Neuronal stem cell (in vitro differentiated cells): ENCODE measurements at regions not wholly inside any gene's neighbourhood (a gene's known extent, or its start where the extent isn't known, plus 50 kb on each side); places are given as distances from the start of the nearest gene placed in this dataset.

Experiments used
- DNase-seq: peaks from one replicate; pipeline ENCODE4 v3.0.0-alpha.2; 2013; ENCODE audit warnings: low spot score
- H2AFZ ChIP-seq: one replicate; pipeline ENCODE4 v1.6.1; 2013; ENCODE audit warnings: mild to moderate bottlenecking, low read length, inconsistent platforms
- H2AK5ac ChIP-seq: 2 replicates; pipeline ENCODE4 v1.6.1; 2013; ENCODE audit warnings: low read depth, mild to moderate bottlenecking, inconsistent platforms, low read length, moderate library complexity, mixed read lengths
- H2BK120ac ChIP-seq: 2 replicates; pipeline ENCODE4 v1.6.1; 2013; ENCODE audit warnings: low read depth, mild to moderate bottlenecking, inconsistent platforms, low read length, moderate library complexity, mixed read lengths
- H2BK12ac ChIP-seq: one replicate; pipeline ENCODE4 v1.6.1; 2013; ENCODE audit warnings: low read length, inconsistent platforms
- H2BK15ac ChIP-seq: 2 replicates; pipeline ENCODE4 v1.6.1; 2013; ENCODE audit warnings: mild to moderate bottlenecking, low read length, inconsistent platforms, mixed read lengths
- H2BK5ac ChIP-seq: one replicate; pipeline ENCODE4 v1.6.1; 2013; ENCODE audit warnings: inconsistent platforms, mild to moderate bottlenecking, low read length, moderate library complexity
- H3K14ac ChIP-seq: one replicate; pipeline ENCODE4 v1.6.1; 2013; ENCODE audit warnings: low read length, inconsistent platforms
- H3K18ac ChIP-seq: 2 replicates; pipeline ENCODE4 v1.6.1; 2013; ENCODE audit warnings: low read length, inconsistent platforms
- H3K23ac ChIP-seq: 2 replicates; pipeline ENCODE4 v1.6.1; 2013; ENCODE audit warnings: low read depth, mild to moderate bottlenecking, mixed read lengths, low read length, inconsistent platforms; ENCODE audit not compliant: poor library complexity
- H3K27ac ChIP-seq: replicated peaks from 3 replicates; pipeline ENCODE4 v1.5.1; 2013; ENCODE audit warnings: low read length, inconsistent platforms
- H3K27me3 ChIP-seq, 3 experiments: 2 replicates each; pipeline ENCODE4 v1.6.1; 2013; ENCODE audit warnings: low read length in 3 of 3, mild to moderate bottlenecking in 2 of 3, inconsistent platforms in 1 of 3, low read depth in 1 of 3, mixed read lengths in 1 of 3, moderate library complexity in 1 of 3; ENCODE audit not compliant: control insufficient read depth in 3 of 3, insufficient read depth in 3 of 3
- H3K36me3 ChIP-seq, 2 donors: replicated peaks in 1 of 2; 2 replicates each; pipeline ENCODE4 v1.6.1; 2013; ENCODE audit warnings: low read length in 2 of 2; ENCODE audit not compliant: control insufficient read depth in 2 of 2, insufficient read depth in 2 of 2
- H3K4ac ChIP-seq: 2 replicates; pipeline ENCODE4 v1.6.1; 2013; ENCODE audit warnings: inconsistent platforms, mild to moderate bottlenecking, low read length, moderate library complexity
- H3K4me1 ChIP-seq, 2 donors: 1 replicate in 1 of 2; 2 replicates in 1 of 2; pipeline ENCODE4 v1.6.1; 2013; ENCODE audit warnings: low read length in 2 of 2, low read depth in 1 of 2; ENCODE audit not compliant: control insufficient read depth in 2 of 2, insufficient read depth in 1 of 2
- H3K4me2 ChIP-seq: one replicate; pipeline ENCODE4 v1.6.1; 2013; ENCODE audit warnings: mild to moderate bottlenecking, low read length, inconsistent platforms; ENCODE audit not compliant: insufficient read depth, poor library complexity, severe bottlenecking
- H3K4me3 ChIP-seq, 2 donors: 2 replicates each; pipeline ENCODE4 v1.5.1; 2013; ENCODE audit warnings: low read length in 2 of 2, mild to moderate bottlenecking in 2 of 2, inconsistent platforms in 1 of 2, moderate library complexity in 1 of 2
- H3K79me1 ChIP-seq: one replicate; pipeline ENCODE4 v1.6.1; 2013; ENCODE audit warnings: low read depth, mild to moderate bottlenecking, inconsistent platforms, low read length, moderate library complexity
- H3K9ac ChIP-seq: one replicate; pipeline ENCODE4 v1.6.1; 2013; ENCODE audit warnings: mild to moderate bottlenecking, low read depth, low read length, inconsistent platforms; ENCODE audit not compliant: poor library complexity
- H3K9me3 ChIP-seq, 2 donors: replicated peaks in 1 of 2; 2 replicates each; pipeline versions ENCODE3 to v1.6.1; 2013; ENCODE audit warnings: low read length in 2 of 2, mild to moderate bottlenecking in 2 of 2, inconsistent platforms in 1 of 2, low read depth in 1 of 2, mixed read lengths in 1 of 2, moderate library complexity in 1 of 2; ENCODE audit not compliant: control insufficient read depth in 2 of 2, insufficient read depth in 1 of 2
- H4K8ac ChIP-seq: one replicate; pipeline ENCODE4 v1.6.1; 2013; ENCODE audit warnings: low read depth, mild to moderate bottlenecking, inconsistent platforms, low read length, moderate library complexity
- H4K91ac ChIP-seq: one replicate; pipeline ENCODE4 v1.6.1; 2013; ENCODE audit warnings: low read length, low read depth, mild to moderate bottlenecking, inconsistent platforms; ENCODE audit not compliant: poor library complexity
- WGBS, 2 donors: extraction: QIAGEN DNeasy Blood & Tissue Kit; methylation state at CpG; one replicate each; pipeline ENCODE4 v1.1.7; 2013; ENCODE audit warnings: missing lambda C conversion rate in 2 of 2, mixed read lengths in 1 of 2; ENCODE audit not compliant: insufficient read length in 2 of 2, insufficient replicate concordance in 1 of 2; ENCODE audit errors: extremely low coverage in 2 of 2; 5-methylcytosine and 5-hydroxymethylcytosine counted together

DNA sequence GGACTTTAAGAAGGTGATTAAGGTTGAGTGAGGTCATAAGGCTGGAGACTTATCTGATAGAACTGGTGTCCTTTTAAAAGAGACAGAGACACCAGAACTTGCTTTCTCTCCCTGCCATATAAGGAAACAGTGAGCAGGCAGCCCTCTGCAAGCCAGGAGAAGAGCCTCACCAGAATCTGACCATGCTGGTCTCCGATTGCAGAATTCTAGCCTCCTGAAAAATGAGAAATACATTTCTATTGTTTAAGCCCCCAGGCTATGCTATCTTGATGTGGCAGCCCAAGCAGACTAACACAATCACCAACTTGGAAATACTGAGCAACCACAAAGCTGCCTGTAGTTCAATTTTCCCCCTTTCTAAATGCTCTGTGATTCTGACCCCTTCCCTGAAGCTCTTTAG is 161.4 kb upstream of the RARB start:
- Histone ChIP-seq H2BK120ac (no peak overlapping the region), H4K91ac (no peak overlapping the region)
- WGBS, 2 donors: no CpG with 5 or more reads among the region's 1 CpG

DNA sequence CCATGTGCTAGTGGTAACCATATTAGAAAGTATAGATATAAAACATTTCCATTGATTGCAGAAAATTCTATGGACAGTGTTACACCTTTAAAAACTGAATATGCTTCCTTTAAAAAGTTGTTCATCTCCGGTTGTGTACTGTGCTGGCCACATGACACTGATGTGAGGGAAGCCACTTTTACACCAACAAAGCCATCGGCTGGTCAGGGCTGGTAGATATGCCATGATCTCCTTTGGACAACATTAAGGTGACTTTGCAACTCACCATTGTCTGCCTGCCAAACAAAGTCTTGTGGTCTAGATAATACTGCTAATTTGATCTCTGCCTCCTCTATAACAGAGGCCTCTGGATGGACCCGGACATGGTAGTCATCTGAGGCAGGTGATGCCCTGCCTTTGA is 156.0 kb upstream of the RARB start:
- no peak overlapping the region for H3K18ac ChIP-seq
- no peak overlapping the region for H2BK15ac ChIP-seq
- H3K4me3 ChIP-seq: no peak overlapping the region
- no peaks in the 10 kb centered on the region for H3K9me3 ChIP-seq
- H3K14ac ChIP-seq: no peak overlapping the region
- H4K91ac ChIP-seq: no peak overlapping the region
- H3K4ac ChIP-seq: no peak overlapping the region
- H2AFZ ChIP-seq: no peak overlapping the region
- no peak for DNase-seq
- no peak overlapping the region for H3K4me2 ChIP-seq
- no peak overlapping the region for H4K8ac ChIP-seq
- no peak overlapping the region for H3K9ac ChIP-seq
- no peaks in the 10 kb centered on the region for H3K36me3 ChIP-seq
- no peak overlapping the region for H2BK12ac ChIP-seq
- H3K4me1 ChIP-seq: no peaks in the 10 kb centered on the region
- H3K79me1 ChIP-seq: no peaks in the 10 kb centered on the region
- no peaks in the 10 kb centered on the region for H3K27me3 ChIP-seq
- H3K23ac ChIP-seq: no peak overlapping the region
- H2BK5ac ChIP-seq: no peak overlapping the region
- no peak overlapping the region for H2BK120ac ChIP-seq
- no CpG with 5 or more reads among the region's 3 CpGs for WGBS, 2 donors
- no peak overlapping the region for H3K27ac ChIP-seq
- peak overlapping the region; percentile 17 for H2AK5ac ChIP-seq

More for the DNA sequence above, 161.4 kb upstream of the RARB start:
- Histone ChIP-seq H2AFZ (peak overlapping the region; percentile 70), H3K14ac (no peak overlapping the region), H3K4me3 (no peak overlapping the region), H3K27ac (no peak overlapping the region), H3K9ac (no peak overlapping the region), H3K4me1 (no peaks in the 10 kb centered on the region), H3K36me3 (no peaks in the 10 kb centered on the region), H3K4me2 (no peak overlapping the region), H3K4ac (no peak overlapping the region), H4K8ac (no peak overlapping the region), H3K79me1 (no peaks in the 10 kb centered on the region), H2BK12ac (no peak overlapping the region), H3K23ac (no peak overlapping the region), H2BK15ac (no peak overlapping the region), H3K9me3 (peaks cover 0 to 5% of the 10 kb centered on the region in 2 donors), H2BK5ac (no peak overlapping the region), H3K18ac (no peak overlapping the region), H2AK5ac (no peak overlapping the region), H3K27me3 (no peaks in the 10 kb centered on the region)
- no peak for DNase-seq

DNA sequence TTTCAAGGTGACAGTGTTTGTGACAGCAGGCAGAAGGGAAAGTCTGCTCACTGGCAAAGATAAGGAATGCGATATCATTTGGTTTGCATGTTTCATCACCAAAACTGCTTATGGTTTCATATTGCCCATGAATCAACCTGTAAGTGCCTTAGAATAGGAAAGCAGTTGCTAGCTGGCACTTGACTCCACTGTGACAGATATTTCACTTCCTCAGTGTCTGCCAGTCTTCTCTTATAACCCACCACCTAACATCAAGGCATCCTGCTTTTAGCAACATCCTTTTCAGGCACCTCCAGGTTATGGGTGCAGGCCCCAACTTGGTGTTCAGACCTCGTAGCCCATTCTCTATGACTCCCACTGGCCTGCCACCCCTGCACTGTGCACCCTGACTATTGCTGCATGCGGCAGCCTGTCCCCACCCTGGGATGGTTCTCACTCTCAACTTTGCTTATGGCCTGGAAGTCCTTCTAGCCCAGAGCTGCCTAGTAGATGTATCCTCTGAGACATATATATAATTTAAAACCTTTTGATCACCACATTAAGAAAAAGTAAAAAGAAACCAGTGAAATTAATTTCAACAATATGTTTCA is 154.4 kb upstream of the RARB start:
- Histone ChIP-seq H3K4me3 (no peak overlapping the region), H2BK12ac (no peak overlapping the region), H3K36me3 (no peaks in the 10 kb centered on the region), H3K4me1 (no peaks in the 10 kb centered on the region), H3K4me2 (no peak overlapping the region), H2BK15ac (no peak overlapping the region), H3K9me3 (no peaks in the 10 kb centered on the region), H3K27ac (no peak overlapping the region), H3K79me1 (no peaks in the 10 kb centered on the region), H4K91ac (no peak overlapping the region), H4K8ac (no peak overlapping the region), H3K4ac (no peak overlapping the region), H3K18ac (no peak overlapping the region), H3K14ac (no peak overlapping the region), H2AFZ (peak overlapping the region; percentile 40), H3K27me3 (peaks cover 0 to 2% (median 0%) of the 10 kb centered on the region in 3 experiments), H3K9ac (no peak overlapping the region), H2BK120ac (no peak overlapping the region), H2BK5ac (no peak overlapping the region), H2AK5ac (no peak overlapping the region), H3K23ac (no peak overlapping the region)
- DNase-seq: no peak
- WGBS, 2 donors: no CpG with 5 or more reads among the region's 3 CpGs

DNA sequence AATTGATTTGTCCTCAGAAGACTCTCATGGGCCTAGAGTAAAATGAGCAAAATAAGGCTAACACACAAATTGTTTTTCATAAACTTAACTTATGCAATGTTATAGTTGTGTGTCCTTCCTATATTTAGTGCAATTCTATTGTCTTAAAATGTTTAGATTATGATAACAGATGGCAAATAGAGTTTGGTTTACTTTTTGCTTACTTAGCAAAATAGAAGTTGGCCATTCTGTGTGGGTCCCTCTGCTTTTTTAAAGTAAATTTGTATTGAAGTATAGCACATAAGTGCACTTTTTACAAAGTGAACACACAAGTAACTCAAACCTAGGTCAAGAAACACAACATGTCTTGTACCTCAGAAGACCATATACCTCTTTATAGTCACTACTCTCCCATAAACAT is 150.6 kb upstream of the RARB start:
- H3K18ac ChIP-seq: no peak overlapping the region
- H4K91ac ChIP-seq: no peak overlapping the region
- no peak overlapping the region for H3K4ac ChIP-seq
- H2AK5ac ChIP-seq: no peak overlapping the region
- no peak overlapping the region for H2BK15ac ChIP-seq
- no peak overlapping the region for H3K23ac ChIP-seq
- no peak overlapping the region for H2BK120ac ChIP-seq
- H3K27ac ChIP-seq: no peak overlapping the region
- no peak overlapping the region for H3K14ac ChIP-seq
- no peaks in the 10 kb centered on the region for H3K36me3 ChIP-seq
- H3K79me1 ChIP-seq: no peaks in the 10 kb centered on the region
- no peak overlapping the region for H3K4me3 ChIP-seq
- H2BK5ac ChIP-seq: no peak overlapping the region
- no peak overlapping the region for H4K8ac ChIP-seq
- H2BK12ac ChIP-seq: no peak overlapping the region
- no peak overlapping the region for H3K4me2 ChIP-seq
- no peak for DNase-seq
- no peak overlapping the region for H3K9ac ChIP-seq
- no peaks in the 10 kb centered on the region for H3K4me1 ChIP-seq
- no peaks in the 10 kb centered on the region for H3K9me3 ChIP-seq
- H2AFZ ChIP-seq: no peak overlapping the region
- peaks cover 0 to 10% (median 0%) of the 10 kb centered on the region in 3 experiments for H3K27me3 ChIP-seq
